ENCODE measurements at regions not wholly inside any gene's neighbourhood (a gene's known extent, or its start where the extent isn't known, plus 50 kb on each side); places are given as distances from the start of the nearest gene placed in this dataset.
"Not testable (repeated sequence)": the region's sequence is repeated elsewhere in the genome, so short reads cannot be mapped to it uniquely, and the experiment has no call there.

DNA sequence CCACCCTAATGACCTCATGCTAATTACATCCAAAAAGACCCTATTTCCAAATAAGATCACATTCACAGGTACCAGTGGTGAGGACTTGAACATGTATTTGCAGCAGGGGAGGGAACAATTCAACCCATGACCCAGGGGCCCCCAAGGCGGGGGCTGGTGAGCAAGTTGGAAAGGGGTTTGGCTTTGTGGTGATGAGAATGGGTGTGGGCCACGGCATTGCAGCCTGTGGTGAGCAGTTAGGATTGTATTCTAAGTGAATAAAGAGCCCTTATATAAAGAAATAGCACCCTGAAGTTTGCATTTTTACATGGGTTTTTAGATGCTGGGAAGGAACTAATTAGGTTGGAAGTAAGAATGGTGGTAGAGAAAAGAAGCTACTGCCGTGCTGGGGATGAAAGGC, 694.2 kb downstream of the EFNB2 start:
- WGBS (ENCODE audit: low lambda C conversion rate, missing lambda C conversion rate), result 83% methylated on average over 3 of the region's 3 CpGs

DNA sequence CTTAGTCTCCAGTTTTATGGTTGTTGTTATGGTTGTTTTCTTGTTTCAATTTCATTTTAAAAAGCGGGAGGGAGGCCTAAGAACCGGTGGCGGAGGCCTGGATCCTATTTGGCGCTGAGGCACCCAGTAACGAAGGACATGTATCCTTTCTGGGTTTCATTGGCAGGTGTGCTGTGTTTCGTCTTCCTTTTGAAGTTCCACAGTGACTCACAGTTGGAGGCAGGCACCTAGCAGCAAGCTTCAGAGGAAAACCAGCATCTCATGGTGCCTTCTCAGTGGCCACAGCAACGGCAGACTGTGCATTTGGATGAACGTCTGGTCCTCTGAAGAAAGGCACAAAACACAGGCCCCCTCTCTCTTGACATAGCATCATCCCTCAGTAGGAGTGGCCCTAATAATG, 697.2 kb downstream of the EFNB2 start:
- no peak overlapping the region for H2AFZ ChIP-seq
- WGBS (ENCODE audit: low lambda C conversion rate, missing lambda C conversion rate), result 73% methylated on average over 8 of the region's 8 CpGs
- no peaks in the 10 kb centered on the region for H4K20me1 ChIP-seq (ENCODE audit: insufficient read depth, poor library complexity, severe bottlenecking)
- no peak overlapping the region for H3K4me3 ChIP-seq
- H3K9me2 ChIP-seq (replicated peaks; ENCODE audit: insufficient read depth), result no peaks in the 10 kb centered on the region
- no peaks in the 10 kb centered on the region for H3K4me1 ChIP-seq (ENCODE audit: insufficient read depth)
- no peaks in the 10 kb centered on the region for H3K27me3 ChIP-seq
- DNase-seq (ENCODE audit: low spot score), result no peak
- TF ChIP-seq, protein P1, sequence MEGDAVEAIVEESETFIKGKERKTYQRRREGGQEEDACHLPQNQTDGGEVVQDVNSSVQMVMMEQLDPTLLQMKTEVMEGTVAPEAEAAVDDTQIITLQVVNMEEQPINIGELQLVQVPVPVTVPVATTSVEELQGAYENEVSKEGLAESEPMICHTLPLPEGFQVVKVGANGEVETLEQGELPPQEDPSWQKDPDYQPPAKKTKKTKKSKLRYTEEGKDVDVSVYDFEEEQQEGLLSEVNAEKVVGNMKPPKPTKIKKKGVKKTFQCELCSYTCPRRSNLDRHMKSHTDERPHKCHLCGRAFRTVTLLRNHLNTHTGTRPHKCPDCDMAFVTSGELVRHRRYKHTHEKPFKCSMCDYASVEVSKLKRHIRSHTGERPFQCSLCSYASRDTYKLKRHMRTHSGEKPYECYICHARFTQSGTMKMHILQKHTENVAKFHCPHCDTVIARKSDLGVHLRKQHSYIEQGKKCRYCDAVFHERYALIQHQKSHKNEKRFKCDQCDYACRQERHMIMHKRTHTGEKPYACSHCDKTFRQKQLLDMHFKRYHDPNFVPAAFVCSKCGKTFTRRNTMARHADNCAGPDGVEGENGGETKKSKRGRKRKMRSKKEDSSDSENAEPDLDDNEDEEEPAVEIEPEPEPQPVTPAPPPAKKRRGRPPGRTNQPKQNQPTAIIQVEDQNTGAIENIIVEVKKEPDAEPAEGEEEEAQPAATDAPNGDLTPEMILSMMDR (IDR thresholded peaks at IDR 0.05; ENCODE audit: poor library complexity), result no peak
- TF ChIP-seq EZH2 (IDR thresholded peaks at IDR 0.05; ENCODE audit: borderline replicate concordance), result no peak
- no peak for TF ChIP-seq EZH2phosphoT487 (IDR thresholded peaks at IDR 0.05; ENCODE audit: low read depth, severe bottlenecking, unreplicated experiment)
- no peak overlapping the region for H3K4me2 ChIP-seq
- no peaks in the 10 kb centered on the region for H3K79me2 ChIP-seq
- no peaks in the 10 kb centered on the region for H3K9me3 ChIP-seq (ENCODE audit: low read depth)
- H3K27ac ChIP-seq, result no peak overlapping the region
- no peaks in the 10 kb centered on the region for H3K36me3 ChIP-seq (replicated peaks; ENCODE audit: insufficient read depth, low read depth)

More for the DNA sequence above, 694.2 kb downstream of the EFNB2 start:
- H3K27me3 ChIP-seq, result no peaks in the 10 kb centered on the region
- H3K27ac ChIP-seq, result no peak overlapping the region
- no peak for DNase-seq (ENCODE audit: low spot score)
- no peaks in the 10 kb centered on the region for H3K79me2 ChIP-seq
- H4K20me1 ChIP-seq (ENCODE audit: insufficient read depth, poor library complexity, severe bottlenecking), result no peaks in the 10 kb centered on the region
- H3K36me3 ChIP-seq (replicated peaks; ENCODE audit: insufficient read depth, low read depth), result no peaks in the 10 kb centered on the region
- H3K4me2 ChIP-seq, result no peak overlapping the region
- no peak overlapping the region for H2AFZ ChIP-seq
- no peaks in the 10 kb centered on the region for H3K4me1 ChIP-seq (ENCODE audit: insufficient read depth)
- TF ChIP-seq EZH2 (IDR thresholded peaks at IDR 0.05; ENCODE audit: borderline replicate concordance), result no peak
- no peak for TF ChIP-seq EZH2phosphoT487 (IDR thresholded peaks at IDR 0.05; ENCODE audit: low read depth, severe bottlenecking, unreplicated experiment)
- TF ChIP-seq, protein P1 (IDR thresholded peaks at IDR 0.05; ENCODE audit: poor library complexity), result no peak
- H3K9me3 ChIP-seq (ENCODE audit: low read depth), result no peaks in the 10 kb centered on the region
- H3K4me3 ChIP-seq, result no peak overlapping the region
- no peaks in the 10 kb centered on the region for H3K9me2 ChIP-seq (replicated peaks; ENCODE audit: insufficient read depth)

DNA sequence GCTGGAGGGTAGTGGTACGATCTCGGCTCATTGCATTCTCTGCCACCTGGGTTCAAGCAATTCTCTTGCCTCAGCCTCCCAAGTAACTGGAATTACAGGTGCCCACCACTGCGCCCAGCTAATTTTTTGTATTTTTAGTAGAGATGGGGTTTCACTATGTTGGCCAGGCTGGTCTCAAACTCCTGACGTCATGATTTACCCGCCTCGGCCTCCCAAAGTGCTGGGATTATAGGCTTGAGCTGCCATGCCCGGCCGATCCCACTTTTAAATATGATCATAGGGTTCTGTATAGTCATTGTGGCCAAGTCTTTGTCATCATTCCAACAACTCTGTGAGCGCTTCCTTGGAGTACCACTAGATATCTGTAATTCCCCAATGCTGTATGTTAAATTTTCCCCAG, 698.2 kb downstream of the EFNB2 start:
- not testable (repeated sequence) for H3K27me3 ChIP-seq; H3K36me3 ChIP-seq (replicated peaks; ENCODE audit: insufficient read depth, low read depth); H4K20me1 ChIP-seq (ENCODE audit: insufficient read depth, poor library complexity, severe bottlenecking); H3K9me2 ChIP-seq (replicated peaks; ENCODE audit: insufficient read depth); H3K27ac ChIP-seq; H3K4me2 ChIP-seq; H2AFZ ChIP-seq; DNase-seq (ENCODE audit: low spot score); H3K79me2 ChIP-seq; H3K9me3 ChIP-seq (ENCODE audit: low read depth); H3K4me3 ChIP-seq; H3K4me1 ChIP-seq (ENCODE audit: insufficient read depth)
- WGBS (ENCODE audit: low lambda C conversion rate, missing lambda C conversion rate), result 94% methylated on average over 9 of the region's 9 CpGs

DNA sequence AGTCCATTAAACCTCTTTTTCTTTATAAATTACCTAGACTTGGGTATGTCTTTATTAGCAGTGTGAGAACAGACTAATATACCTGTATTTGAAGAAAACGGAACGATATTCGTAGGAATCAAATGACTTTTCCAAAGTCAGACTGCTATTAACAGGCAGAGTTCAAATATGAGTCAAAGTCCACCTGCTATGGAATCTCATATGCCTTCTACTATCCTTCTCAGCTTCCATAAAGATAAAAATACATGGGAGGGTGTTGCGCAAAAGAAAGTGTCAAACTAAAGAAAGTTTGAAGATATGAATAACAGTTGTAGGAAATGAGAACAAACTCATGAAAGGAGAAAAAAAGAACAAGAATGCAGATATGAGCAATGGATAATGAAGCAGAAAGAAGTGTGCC, 704.6 kb downstream of the EFNB2 start:
- no peak overlapping the region for H3K4me2 ChIP-seq
- H3K27me3 ChIP-seq, result no peaks in the 10 kb centered on the region
- no peaks in the 10 kb centered on the region for H4K20me1 ChIP-seq (ENCODE audit: insufficient read depth, poor library complexity, severe bottlenecking)
- no peaks in the 10 kb centered on the region for H3K4me1 ChIP-seq (ENCODE audit: insufficient read depth)
- no peaks in the 10 kb centered on the region for H3K79me2 ChIP-seq
- no peaks in the 10 kb centered on the region for H3K9me2 ChIP-seq (replicated peaks; ENCODE audit: insufficient read depth)
- no peaks in the 10 kb centered on the region for H3K9me3 ChIP-seq (ENCODE audit: low read depth)
- H2AFZ ChIP-seq, result no peak overlapping the region
- no peaks in the 10 kb centered on the region for H3K36me3 ChIP-seq (replicated peaks; ENCODE audit: insufficient read depth, low read depth)
- no peak overlapping the region for H3K4me3 ChIP-seq
- H3K27ac ChIP-seq, result no peak overlapping the region
- no peak for TF ChIP-seq EZH2phosphoT487 (IDR thresholded peaks at IDR 0.05; ENCODE audit: low read depth, severe bottlenecking, unreplicated experiment)
- TF ChIP-seq, protein P1 (IDR thresholded peaks at IDR 0.05; ENCODE audit: poor library complexity), result no peak
- TF ChIP-seq EZH2 (IDR thresholded peaks at IDR 0.05; ENCODE audit: borderline replicate concordance), result no peak
- 50% methylated on average over 4 of the region's 4 CpGs for WGBS (ENCODE audit: low lambda C conversion rate, missing lambda C conversion rate)
- no peak for DNase-seq (ENCODE audit: low spot score)

All from hepatocyte (in vitro differentiated cells).